GM21723 (cell line): ENCODE measurements at regions not wholly inside any gene's neighbourhood (a gene's known extent, or its start where the extent isn't known, plus 50 kb on each side); places are given as distances from the start of the nearest gene placed in this dataset.

Experiments
- ATAC-seq: cut with Tn5 transposase; IDR thresholded peaks from one replicate; pipeline ENCODE4 v1.9.1; 2021; ENCODE audit warnings: mild to moderate bottlenecking, moderate library complexity; ENCODE audit not compliant: unreplicated experiment

GRCh38 chr22:47848184-47848920 is 1085.9 kb downstream of the TBC1D22A start:
- ATAC-seq, result no peak

GRCh38 chr22:47847131-47847890 is 1084.9 kb downstream of the TBC1D22A start:
- no peak for ATAC-seq

- ATAC-seq, result no peak
These were observed 1083.8 kb downstream of the TBC1D22A start for GRCh38 chr22:47846206-47846605.

GRCh38 chr22:47842119-47842518 is 1079.7 kb downstream of the TBC1D22A start:
- ATAC-seq, result no peak

GRCh38 chr22:47841156-47841555 is 1078.7 kb downstream of the TBC1D22A start:
- ATAC-seq, result no peak

- ATAC-seq, result no peak
These were observed 1077.3 kb downstream of the TBC1D22A start for GRCh38 chr22:47839595-47840227.

- ATAC-seq, result no peak
These were observed 1075.3 kb downstream of the TBC1D22A start for GRCh38 chr22:47837703-47838102.

GRCh38 chr22:47836957-47837356 is 1074.5 kb downstream of the TBC1D22A start:
- no peak for ATAC-seq

- no peak for ATAC-seq
These were observed 1073.3 kb downstream of the TBC1D22A start for GRCh38 chr22:47835726-47836125.

GRCh38 chr22:47826016-47826415 is 1063.6 kb downstream of the TBC1D22A start:
- ATAC-seq, result no peak

- ATAC-seq, result no peak
These were observed 1060.0 kb downstream of the TBC1D22A start for GRCh38 chr22:47822422-47822821.

GRCh38 chr22:47818496-47818895 is 1056.0 kb downstream of the TBC1D22A start:
- ATAC-seq, result no peak

GRCh38 chr22:47817380-47817779 is 1054.9 kb downstream of the TBC1D22A start:
- ATAC-seq, result no peak

GRCh38 chr22:47816863-47817210 is 1054.4 kb downstream of the TBC1D22A start:
- no peak for ATAC-seq

- no peak for ATAC-seq
These were observed 1053.8 kb downstream of the TBC1D22A start for GRCh38 chr22:47816121-47816862.

GRCh38 chr22:47814474-47814873 is 1052.0 kb downstream of the TBC1D22A start:
- ATAC-seq, result no peak

GRCh38 chr22:47813661-47814060 is 1051.2 kb downstream of the TBC1D22A start:
- no peak for ATAC-seq

GRCh38 chr22:47811971-47812370 is 1049.5 kb downstream of the TBC1D22A start:
- ATAC-seq, result no peak

GRCh38 chr22:47810505-47811500 is 1048.4 kb downstream of the TBC1D22A start:
- no peak for ATAC-seq
